Activated CD8-positive, alpha-beta T cell treated with anti-CD3 and anti-CD28 coated beads for 36 hours (primary cell): ENCODE measurements at regions not wholly inside any gene's neighbourhood (a gene's known extent, or its start where the extent isn't known, plus 50 kb on each side); places are given as distances from the start of the nearest gene placed in this dataset.

Source experiments
- ATAC-seq: fragments of 200-7000 bp; cut with Tn5 transposase; one replicate; pipeline ENCODE4 v1.10.0; 2021; ENCODE audit warnings: mild to moderate bottlenecking, moderate library complexity
- CTCF ChIA-PET: fragments of 350-600 bp; sonication (Branson Sonifier 250); formaldehyde crosslinking; loops from one replicate; lab custom pipeline; 2021; ENCODE audit warnings: antibody characterized with exemption; lab: Charles Lee
- POLR2A ChIA-PET: fragments of 350-600 bp; sonication (Branson Sonifier 250); formaldehyde crosslinking; loops from one replicate; lab custom pipeline; 2021; ENCODE audit warnings: antibody characterized with exemption; lab: Charles Lee
- DNase-seq: peaks from one replicate; pipeline ENCODE4 v3.0.0-alpha.2; 2020
- H3K27ac Mint-ChIP-seq: one replicate; pipeline ENCODE4 v1.8.0; 2021; ENCODE audit warnings: mild to moderate bottlenecking, mixed read lengths
- H3K27me3 Mint-ChIP-seq: one replicate; pipeline ENCODE4 v1.8.0; 2021; ENCODE audit warnings: mixed read lengths
- H3K36me3 Mint-ChIP-seq: one replicate; pipeline ENCODE4 v1.8.0; 2021; ENCODE audit warnings: low read depth, mixed read lengths
- H3K4me1 Mint-ChIP-seq: one replicate; pipeline ENCODE4 v1.8.0; 2021; ENCODE audit warnings: low read depth, mixed read lengths
- H3K4me3 Mint-ChIP-seq: one replicate; pipeline ENCODE4 v1.8.0; 2021; ENCODE audit warnings: mild to moderate bottlenecking, moderate library complexity, mixed read lengths
- H3K9me3 Mint-ChIP-seq: one replicate; pipeline ENCODE4 v1.8.0; 2021; ENCODE audit warnings: mixed read lengths
- CTCF ChIP-seq: fragments of 200-600 bp; IDR thresholded peaks from one replicate; pipeline ENCODE4 v1.8.0; 2022; ENCODE audit warnings: antibody characterized with exemption, mild to moderate bottlenecking
- intact Hi-C: fragments of 100-400 bp; cut with micrococcal nuclease; formaldehyde crosslinking; loops from one replicate; pipeline ENCODE4 v1.10.0; 2022

GRCh38 chr13:39811051-39811450 lies 155.6 kb downstream of the COG6 start:
- H3K4me3 Mint-ChIP-seq, result no peak overlapping the region
- POLR2A ChIA-PET, result no interaction called here
- no peak for TF ChIP-seq CTCF
- intact Hi-C loops, result no loop called here
- ATAC-seq (no peak), DNase-seq (no peak)
- no peaks in the 10 kb centered on the region for H3K27me3 Mint-ChIP-seq
- CTCF ChIA-PET, result interaction anchor here (1.0 kb wide), 1 partner anchor 16 kb away, joined by 3 read pairs; no protein-coding TSS in a partner anchor
- no peak overlapping the region for H3K27ac Mint-ChIP-seq
- H3K36me3 Mint-ChIP-seq, result no peaks in the 10 kb centered on the region
- H3K9me3 Mint-ChIP-seq, result no peaks in the 10 kb centered on the region
- H3K4me1 Mint-ChIP-seq, result no peaks in the 10 kb centered on the region

GRCh38 chr13:39811696-39812095 lies 156.2 kb downstream of the COG6 start:
- DNase-seq (no peak), ATAC-seq (no peak)
- TF ChIP-seq CTCF, result no peak
- no peaks in the 10 kb centered on the region for H3K36me3 Mint-ChIP-seq
- H3K4me1 Mint-ChIP-seq, result no peaks in the 10 kb centered on the region
- ChIA-PET POLR2A (no interaction called here), CTCF (interaction anchor here (1.1 kb wide), 1 partner anchor 61 kb away, joined by 4 read pairs; no protein-coding TSS in a partner anchor)
- no peaks in the 10 kb centered on the region for H3K9me3 Mint-ChIP-seq
- intact Hi-C loops, result no loop called here
- H3K4me3 Mint-ChIP-seq, result no peak overlapping the region
- H3K27me3 Mint-ChIP-seq, result no peaks in the 10 kb centered on the region
- H3K27ac Mint-ChIP-seq, result no peak overlapping the region

GRCh38 chr13:39815345-39816111 lies 160.1 kb downstream of the COG6 start:
- no peak for ATAC-seq
- no peak for TF ChIP-seq CTCF
- DNase-seq, result no peak
- Mint-ChIP-seq H3K4me1 (no peaks in the 10 kb centered on the region), H3K4me3 (no peak overlapping the region), H3K27me3 (no peaks in the 10 kb centered on the region), H3K9me3 (no peaks in the 10 kb centered on the region), H3K27ac (no peak overlapping the region), H3K36me3 (no peaks in the 10 kb centered on the region)
- ChIA-PET CTCF (no interaction called here), POLR2A (no interaction called here)
- intact Hi-C loops, result no loop called here

- CTCF ChIA-PET, result interaction anchor here (0.8 to 1.4 kb wide), 3 partner anchors 10 to 23 kb away, joined by 3 read pairs; no protein-coding TSS in a partner anchor
- no peak overlapping the region for H3K4me3 Mint-ChIP-seq
- intact Hi-C loops, result no loop called here
Observed at GRCh38 chr13:39816936-39817335, 161.5 kb downstream of the COG6 start.

More at GRCh38 chr13:39816936-39817335, 161.5 kb downstream of the COG6 start:
- Mint-ChIP-seq H3K9me3 (no peaks in the 10 kb centered on the region), H3K27ac (no peak overlapping the region), H3K27me3 (no peaks in the 10 kb centered on the region), H3K36me3 (no peaks in the 10 kb centered on the region), H3K4me1 (peaks cover 3% of the 10 kb centered on the region)
- DNase-seq (no peak), ATAC-seq (no peak)
- no peak for TF ChIP-seq CTCF
- POLR2A ChIA-PET, result interaction anchor here (0.5 kb wide), 1 partner anchor 495 kb away, joined by 3 read pairs; no protein-coding TSS in a partner anchor
